ENCODE measurements at regions not wholly inside any gene's neighbourhood (a gene's known extent, or its start where the extent isn't known, plus 50 kb on each side); places are given as distances from the start of the nearest gene placed in this dataset.

GRCh38 chr16:73215678-73216377 lies 167.9 kb upstream of the ZFHX3 start:
- FAIRE-seq (no peak), DNase-seq (ENCODE audit: insufficient read length) (no peak)
- TF ChIP-seq TAF1 (IDR thresholded peaks at IDR 0.05; ENCODE audit: borderline replicate concordance, low read depth, low read length) (no peak), POLR2AphosphoS5 (IDR thresholded peaks at IDR 0.05; ENCODE audit: low read depth, low read length) (no peak), POLR2A (IDR thresholded peaks at IDR 0.05; ENCODE audit: low read depth, low read length) (no peak)

GRCh38 chr16:73214825-73215677 lies 167.1 kb upstream of the ZFHX3 start:
- no peak for DNase-seq (ENCODE audit: insufficient read length)
- TF ChIP-seq POLR2AphosphoS5 (IDR thresholded peaks at IDR 0.05; ENCODE audit: low read depth, low read length) = no peak
- TF ChIP-seq TAF1 (IDR thresholded peaks at IDR 0.05; ENCODE audit: borderline replicate concordance, low read depth, low read length) = no peak
- no peak for TF ChIP-seq POLR2A (IDR thresholded peaks at IDR 0.05; ENCODE audit: low read depth, low read length)
- FAIRE-seq = no peak

- no peak for FAIRE-seq
- TF ChIP-seq POLR2AphosphoS5 (IDR thresholded peaks at IDR 0.05; ENCODE audit: low read depth, low read length) = no peak
- TF ChIP-seq POLR2A (IDR thresholded peaks at IDR 0.05; ENCODE audit: low read depth, low read length) = no peak
- no peak for TF ChIP-seq TAF1 (IDR thresholded peaks at IDR 0.05; ENCODE audit: borderline replicate concordance, low read depth, low read length)
- no peak for DNase-seq (ENCODE audit: insufficient read length)
Measured at GRCh38 chr16:73213732-73214455, 166.0 kb upstream of the ZFHX3 start.

GRCh38 chr16:73212431-73212830 lies 164.5 kb upstream of the ZFHX3 start:
- TF ChIP-seq POLR2A (IDR thresholded peaks at IDR 0.05; ENCODE audit: low read depth, low read length) = no peak
- TF ChIP-seq TAF1 (IDR thresholded peaks at IDR 0.05; ENCODE audit: borderline replicate concordance, low read depth, low read length) = no peak
- TF ChIP-seq POLR2AphosphoS5 (IDR thresholded peaks at IDR 0.05; ENCODE audit: low read depth, low read length) = no peak
- DNase-seq (ENCODE audit: insufficient read length) (no peak), FAIRE-seq (no peak)

- DNase-seq (ENCODE audit: insufficient read length) (no peak), FAIRE-seq (no peak)
- TF ChIP-seq POLR2A (IDR thresholded peaks at IDR 0.05; ENCODE audit: low read depth, low read length) (no peak), POLR2AphosphoS5 (IDR thresholded peaks at IDR 0.05; ENCODE audit: low read depth, low read length) (no peak), TAF1 (IDR thresholded peaks at IDR 0.05; ENCODE audit: borderline replicate concordance, low read depth, low read length) (no peak)
Measured at GRCh38 chr16:73210686-73211085, 162.8 kb upstream of the ZFHX3 start.

- DNase-seq (ENCODE audit: insufficient read length) (no peak), FAIRE-seq (no peak)
- TF ChIP-seq POLR2AphosphoS5 (IDR thresholded peaks at IDR 0.05; ENCODE audit: low read depth, low read length) (no peak), TAF1 (IDR thresholded peaks at IDR 0.05; ENCODE audit: borderline replicate concordance, low read depth, low read length) (no peak)
Measured at GRCh38 chr16:73210084-73210483, 162.2 kb upstream of the ZFHX3 start.

GRCh38 chr16:73209190-73209589 lies 161.3 kb upstream of the ZFHX3 start:
- DNase-seq (ENCODE audit: insufficient read length) (no peak), FAIRE-seq (no peak)
- TF ChIP-seq POLR2A (IDR thresholded peaks at IDR 0.05; ENCODE audit: low read depth, low read length) = no peak
- no peak for TF ChIP-seq TAF1 (IDR thresholded peaks at IDR 0.05; ENCODE audit: borderline replicate concordance, low read depth, low read length)
- TF ChIP-seq POLR2AphosphoS5 (IDR thresholded peaks at IDR 0.05; ENCODE audit: low read depth, low read length) = no peak

GRCh38 chr16:73206151-73206707 lies 158.3 kb upstream of the ZFHX3 start:
- TF ChIP-seq POLR2AphosphoS5 (IDR thresholded peaks at IDR 0.05; ENCODE audit: low read depth, low read length) = no peak
- no peak for TF ChIP-seq TAF1 (IDR thresholded peaks at IDR 0.05; ENCODE audit: borderline replicate concordance, low read depth, low read length)
- no peak for TF ChIP-seq POLR2A (IDR thresholded peaks at IDR 0.05; ENCODE audit: low read depth, low read length)
- FAIRE-seq (no peak), DNase-seq (ENCODE audit: insufficient read length) (no peak)

- no peak for TF ChIP-seq TAF1 (IDR thresholded peaks at IDR 0.05; ENCODE audit: borderline replicate concordance, low read depth, low read length)
- TF ChIP-seq POLR2AphosphoS5 (IDR thresholded peaks at IDR 0.05; ENCODE audit: low read depth, low read length) = no peak
- no peak for TF ChIP-seq POLR2A (IDR thresholded peaks at IDR 0.05; ENCODE audit: low read depth, low read length)
- DNase-seq (ENCODE audit: insufficient read length) (no peak), FAIRE-seq (no peak)
Measured at GRCh38 chr16:73205153-73205886, 157.4 kb upstream of the ZFHX3 start.

GRCh38 chr16:73204359-73205152 lies 156.6 kb upstream of the ZFHX3 start:
- FAIRE-seq (no peak), DNase-seq (ENCODE audit: insufficient read length) (no peak)
- TF ChIP-seq POLR2AphosphoS5 (IDR thresholded peaks at IDR 0.05; ENCODE audit: low read depth, low read length) = no peak
- TF ChIP-seq POLR2A (IDR thresholded peaks at IDR 0.05; ENCODE audit: low read depth, low read length) = no peak
- TF ChIP-seq TAF1 (IDR thresholded peaks at IDR 0.05; ENCODE audit: borderline replicate concordance, low read depth, low read length) = no peak
